SK-N-MC (cell line): ENCODE measurements at regions not wholly inside any gene's neighbourhood (a gene's known extent, or its start where the extent isn't known, plus 50 kb on each side); places are given as distances from the start of the nearest gene placed in this dataset.

Source experiments
- EZH2 ChIP-seq: fragments of 200-600 bp; sonication (generic); IDR thresholded peaks from one replicate; pipeline ENCODE4 v1.6.1; 2017; ENCODE audit warnings: antibody characterized with exemption
- FOXP2 ChIP-seq: optimal IDR thresholded peaks from 2 replicates; pipeline ENCODE3; 2011; ENCODE audit warnings: mild to moderate bottlenecking, moderate library complexity; ENCODE audit not compliant: insufficient read depth; ENCODE audit errors: extremely low read length, control extremely low read depth
- POLR2AphosphoS5 ChIP-seq: IDR thresholded peaks from 2 replicates; pipeline ENCODE4 v1.6.1; 2012; ENCODE audit warnings: mild to moderate bottlenecking, low read depth, low read length, borderline replicate concordance

GRCh38 chr4:59647500-59647899 is 1552.6 kb upstream of the ADGRL3 start:
- TF ChIP-seq POLR2AphosphoS5, result no peak
- no peak for TF ChIP-seq EZH2
- no peak for TF ChIP-seq FOXP2
